Bronchial epithelial cell (primary cell): ENCODE measurements at regions not wholly inside any gene's neighbourhood (a gene's known extent, or its start where the extent isn't known, plus 50 kb on each side); places are given as distances from the start of the nearest gene placed in this dataset.
A peak's percentile ranks its signal among the peaks of the same experiment; 100 is the strongest.

Experiments
- DNase-seq: peaks from one replicate; pipeline ENCODE4 v3.0.0-alpha.2; 2010; ENCODE audit warnings: low read depth
- FAIRE-seq: peaks from 2 replicates; lab custom pipeline; 2011; peaks lifted over from hg19 to GRCh38; lab: Jason Lieb, UNC
- H3K27me3 ChIP-seq: 2 replicates; pipeline ENCODE4 v1.5.1; 2011; ENCODE audit warnings: low read length; ENCODE audit not compliant: control insufficient read depth, insufficient read depth
- H3K36me3 ChIP-seq: 2 replicates; pipeline ENCODE4 v1.5.1; 2011; ENCODE audit warnings: low read length; ENCODE audit not compliant: control insufficient read depth, insufficient read depth
- H3K4me3 ChIP-seq: 2 replicates; pipeline ENCODE4 v1.5.1; 2011; ENCODE audit warnings: mild to moderate bottlenecking, low read depth, low read length, control low read depth
- TF ChIP-seq, protein P1 (sequence below): IDR thresholded peaks from 2 replicates; pipeline ENCODE4 v1.5.1; 2011; ENCODE audit warnings: mild to moderate bottlenecking, moderate library complexity, low read length, control low read depth, inconsistent platforms; ENCODE audit not compliant: insufficient read depth, severe bottlenecking

DNA sequence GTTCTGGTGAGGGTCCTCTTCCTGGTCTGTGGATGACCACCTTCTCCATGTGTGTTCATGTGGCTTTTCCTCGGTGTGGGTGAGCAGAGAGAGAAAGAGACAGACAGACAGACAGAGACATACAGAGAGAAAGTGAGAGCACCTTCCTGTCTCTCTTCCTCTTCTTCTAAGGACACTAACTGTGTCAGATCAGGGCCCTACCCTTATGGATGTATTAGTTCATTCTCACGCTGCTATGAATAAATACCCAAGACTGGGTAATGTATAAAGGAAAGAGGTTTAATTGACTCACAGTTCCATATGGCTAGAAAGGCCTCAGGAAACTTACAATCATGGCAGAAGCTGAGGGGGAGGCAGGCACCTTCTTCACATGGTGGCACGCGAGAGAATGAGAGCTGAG is 131.5 kb upstream of the ZNF648 start:
- Histone ChIP-seq H3K4me3 (no peak overlapping the region), H3K36me3 (no peaks in the 10 kb centered on the region), H3K27me3 (no peaks in the 10 kb centered on the region)
- TF ChIP-seq, protein P1, sequence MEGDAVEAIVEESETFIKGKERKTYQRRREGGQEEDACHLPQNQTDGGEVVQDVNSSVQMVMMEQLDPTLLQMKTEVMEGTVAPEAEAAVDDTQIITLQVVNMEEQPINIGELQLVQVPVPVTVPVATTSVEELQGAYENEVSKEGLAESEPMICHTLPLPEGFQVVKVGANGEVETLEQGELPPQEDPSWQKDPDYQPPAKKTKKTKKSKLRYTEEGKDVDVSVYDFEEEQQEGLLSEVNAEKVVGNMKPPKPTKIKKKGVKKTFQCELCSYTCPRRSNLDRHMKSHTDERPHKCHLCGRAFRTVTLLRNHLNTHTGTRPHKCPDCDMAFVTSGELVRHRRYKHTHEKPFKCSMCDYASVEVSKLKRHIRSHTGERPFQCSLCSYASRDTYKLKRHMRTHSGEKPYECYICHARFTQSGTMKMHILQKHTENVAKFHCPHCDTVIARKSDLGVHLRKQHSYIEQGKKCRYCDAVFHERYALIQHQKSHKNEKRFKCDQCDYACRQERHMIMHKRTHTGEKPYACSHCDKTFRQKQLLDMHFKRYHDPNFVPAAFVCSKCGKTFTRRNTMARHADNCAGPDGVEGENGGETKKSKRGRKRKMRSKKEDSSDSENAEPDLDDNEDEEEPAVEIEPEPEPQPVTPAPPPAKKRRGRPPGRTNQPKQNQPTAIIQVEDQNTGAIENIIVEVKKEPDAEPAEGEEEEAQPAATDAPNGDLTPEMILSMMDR = no peak
- FAIRE-seq (no peak), DNase-seq (no peak)

DNA sequence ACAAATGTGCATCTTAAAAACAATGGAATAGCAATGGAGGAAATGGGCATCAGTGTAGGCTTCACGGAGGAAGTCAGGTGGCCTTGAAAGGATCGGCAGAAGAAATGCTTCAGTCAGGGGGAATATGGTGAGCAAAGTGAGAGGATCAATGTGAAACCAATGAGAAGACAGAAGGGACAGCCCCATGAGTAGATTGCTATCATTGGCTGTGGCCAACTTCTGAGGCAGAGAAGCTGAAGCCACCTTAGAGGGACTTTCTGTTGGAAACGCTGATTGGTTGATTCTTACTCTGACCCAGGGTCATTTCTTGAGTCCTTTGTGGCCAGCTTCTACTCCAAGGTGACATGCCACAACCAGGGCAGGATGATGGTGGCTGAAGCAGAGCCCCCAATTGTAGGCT is 130.7 kb upstream of the ZNF648 start:
- Histone ChIP-seq H3K36me3 (no peaks in the 10 kb centered on the region), H3K4me3 (no peak overlapping the region), H3K27me3 (no peaks in the 10 kb centered on the region)
- FAIRE-seq (peak; percentile 7), DNase-seq (no peak)
- TF ChIP-seq, protein P1 = no peak

DNA sequence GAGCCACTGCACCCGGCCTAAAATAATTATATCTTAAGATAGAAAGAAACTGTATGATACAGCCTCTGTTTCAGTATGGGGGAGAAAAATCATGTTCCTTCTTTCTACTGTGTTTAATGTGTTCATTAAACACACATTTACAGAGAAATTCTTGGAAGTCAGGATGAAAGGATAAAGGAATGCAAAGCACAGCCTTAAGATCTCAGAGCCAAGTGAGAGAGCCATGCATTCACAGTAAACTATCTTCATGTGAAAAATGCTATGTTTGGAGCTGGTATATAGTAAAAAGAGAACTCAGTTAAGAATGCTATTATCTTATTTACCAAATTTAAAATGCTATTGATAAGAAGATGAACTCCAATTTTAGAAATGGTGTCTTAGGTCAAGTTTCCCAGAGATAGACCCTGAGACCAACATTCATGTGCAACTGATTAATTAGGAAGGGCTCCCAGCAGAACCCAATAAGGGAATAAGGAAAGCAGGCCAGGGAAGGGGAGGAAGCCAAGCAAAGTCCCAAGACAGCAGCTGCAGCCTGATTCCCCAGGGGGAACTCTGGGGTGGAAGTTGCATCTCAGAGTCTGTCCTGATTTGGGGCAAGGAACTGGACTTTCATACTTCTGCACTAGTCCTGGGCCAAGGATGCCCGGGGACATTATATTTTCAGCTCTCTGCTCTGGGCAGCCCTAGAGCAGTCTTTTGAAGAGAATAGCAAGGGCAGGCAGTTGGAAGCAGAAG is 130.0 kb upstream of the ZNF648 start:
- no peaks in the 10 kb centered on the region for H3K36me3 ChIP-seq
- no peak for DNase-seq
- no peaks in the 10 kb centered on the region for H3K27me3 ChIP-seq
- no peak for FAIRE-seq
- no peak overlapping the region for H3K4me3 ChIP-seq
- TF ChIP-seq, protein P1 = no peak

DNA sequence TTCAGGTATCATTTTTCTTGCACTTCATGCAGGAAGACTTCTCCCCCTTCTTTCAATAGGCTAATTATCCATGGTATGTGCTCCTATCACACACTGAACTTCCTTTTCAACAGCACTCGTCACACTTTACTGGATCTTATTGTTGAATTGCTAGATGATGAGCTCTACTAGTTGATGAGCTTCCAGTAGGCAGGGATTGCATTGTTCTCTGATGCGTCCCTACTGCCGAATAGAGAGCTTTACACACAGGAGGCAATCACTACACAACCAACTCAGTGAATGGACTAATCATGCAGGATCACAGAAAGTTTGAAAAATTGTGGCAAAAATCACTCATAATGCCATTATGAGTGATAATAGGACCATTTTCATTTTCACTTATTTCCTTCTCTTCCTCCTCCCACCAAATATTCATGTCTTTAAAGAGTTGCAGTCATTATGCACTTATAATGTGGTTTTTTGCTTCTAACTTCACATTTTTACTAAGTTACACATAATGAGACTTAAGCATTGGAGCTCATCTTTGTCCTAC is 128.1 kb upstream of the ZNF648 start:
- DNase-seq (no peak), FAIRE-seq (peak; percentile 13)
- no peaks in the 10 kb centered on the region for H3K27me3 ChIP-seq
- H3K36me3 ChIP-seq = no peaks in the 10 kb centered on the region
- TF ChIP-seq, protein P1 = no peak
- no peak overlapping the region for H3K4me3 ChIP-seq

DNA sequence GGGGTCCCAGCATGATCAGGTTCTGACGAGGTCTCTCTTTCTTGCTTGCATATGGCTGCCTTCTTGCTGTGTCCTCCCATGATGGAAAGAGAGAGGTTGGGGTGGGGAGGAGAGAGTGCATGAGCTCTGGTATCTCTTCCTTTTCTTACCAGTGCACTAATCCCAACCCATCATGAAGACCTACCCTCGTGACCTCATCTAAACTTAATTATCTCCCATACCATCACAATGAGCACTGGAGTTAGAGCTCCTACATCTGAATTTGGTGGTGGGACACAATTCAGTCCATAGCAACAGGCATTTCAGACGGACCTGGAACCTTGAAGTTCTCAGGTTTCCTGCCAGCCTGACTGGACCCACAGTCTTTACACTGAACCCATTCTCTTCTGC is 125.2 kb upstream of the ZNF648 start:
- no peak overlapping the region for H3K4me3 ChIP-seq
- H3K36me3 ChIP-seq = no peaks in the 10 kb centered on the region
- FAIRE-seq (peak; percentile 18), DNase-seq (no peak)
- TF ChIP-seq, protein P1 = no peak
- no peaks in the 10 kb centered on the region for H3K27me3 ChIP-seq
